ENCODE measurements at regions not wholly inside any gene's neighbourhood (a gene's known extent, or its start where the extent isn't known, plus 50 kb on each side); places are given as distances from the start of the nearest gene placed in this dataset.

DNA sequence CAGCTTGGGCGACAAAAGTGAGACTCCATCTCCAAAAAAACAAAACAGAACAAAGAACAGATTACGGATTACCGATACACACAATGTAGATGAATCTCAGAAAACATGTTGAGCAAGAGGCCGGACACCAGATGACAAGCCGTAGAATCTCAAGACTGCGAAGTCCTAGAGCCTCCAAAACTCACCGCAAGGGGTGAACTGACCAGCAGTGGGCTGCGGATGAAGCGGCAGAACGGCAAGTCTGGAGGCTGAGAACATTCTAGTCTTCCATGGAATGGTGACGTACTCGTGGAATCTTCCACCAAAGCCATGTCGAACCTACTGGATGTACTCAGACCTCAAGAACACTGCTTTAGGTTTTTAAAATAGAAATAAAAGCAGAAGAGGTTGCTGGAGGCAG, 198.8 kb downstream of the NDUFA10 start:
- H3K36me3 ChIP-seq (ENCODE audit: control insufficient read depth in 2 of 2, extremely low read depth in 1 of 2, insufficient read depth in 2 of 2, low read length in 2 of 2) = no peaks in the 10 kb centered on the region
- CTCF ChIA-PET = no interaction called here
- no peak overlapping the region for H3K4me3 ChIP-seq (replicated peaks in 1 of 3; ENCODE audit: insufficient read depth in 1 of 3, low read depth in 1 of 3, low read length in 3 of 3)
- intact Hi-C loops (cut with micrococcal nuclease) (no loop called here), dilution Hi-C loops (cut with MboI; ENCODE audit: extremely low pct_ligation_motif_present, low sequenced_read_pairs) (no loop called here)
- no peak overlapping the region for H3K27ac ChIP-seq (ENCODE audit: insufficient read depth, low read depth, low read length)
- no peak overlapping the region for H3K4me2 ChIP-seq (ENCODE audit: insufficient read depth, low read length)
- H3K9me3 ChIP-seq (replicated peaks; ENCODE audit: control insufficient read depth, insufficient read depth, low read length) = no peaks in the 10 kb centered on the region
- no peak overlapping the region for H2AFZ ChIP-seq (ENCODE audit: low read depth, low read length)
- no peaks in the 10 kb centered on the region for H3K27me3 ChIP-seq (ENCODE audit: control insufficient read depth in 2 of 2, insufficient read depth in 2 of 2, low read length in 2 of 2)
- FAIRE-seq (no peak), DNase-seq (ENCODE audit: low read depth, low spot score) (no peak)
- no peak overlapping the region for H3K9ac ChIP-seq (replicated peaks; ENCODE audit: extremely low read depth, insufficient read depth, low read length)
- peaks cover 7% of the 10 kb centered on the region for H3K4me1 ChIP-seq (ENCODE audit: control insufficient read depth, extremely low read depth, insufficient read depth, low read length)
- no TSS peak for BruUV-seq (replicated peaks)
- H3K79me2 ChIP-seq (ENCODE audit: control insufficient read depth, insufficient read depth, low read length) = no peaks in the 10 kb centered on the region
- H4K20me1 ChIP-seq (replicated peaks; ENCODE audit: control insufficient read depth, extremely low read depth, insufficient read depth, low read length) = no peaks in the 10 kb centered on the region
- TF ChIP-seq, protein P1, sequence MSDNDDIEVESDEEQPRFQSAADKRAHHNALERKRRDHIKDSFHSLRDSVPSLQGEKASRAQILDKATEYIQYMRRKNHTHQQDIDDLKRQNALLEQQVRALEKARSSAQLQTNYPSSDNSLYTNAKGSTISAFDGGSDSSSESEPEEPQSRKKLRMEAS (IDR thresholded peaks at IDR 0.05; ENCODE audit: insufficient read depth, insufficient read length) = no peak
- TF ChIP-seq MYC (IDR thresholded peaks at IDR 0.05; ENCODE audit: low read depth, low read length) (no peak), POLR2AphosphoS5 (IDR thresholded peaks at IDR 0.05; ENCODE audit: insufficient read depth, low read depth, low read length) (no peak), POLR2A (IDR thresholded peaks at IDR 0.05; ENCODE audit: low read depth, low read length) (no peak), GATA2 (IDR thresholded peaks at IDR 0.05; ENCODE audit: insufficient read depth, insufficient read length, low read depth, low read length) (no peak), FOS (IDR thresholded peaks at IDR 0.05; ENCODE audit: borderline replicate concordance, insufficient read depth, low read length) (no peak), EZH2 (IDR thresholded peaks at IDR 0.05; ENCODE audit: borderline replicate concordance, low read depth, low read length, severe bottlenecking) (no peak), JUN (IDR thresholded peaks at IDR 0.05; ENCODE audit: borderline replicate concordance, insufficient read depth, insufficient read length, low read depth) (no peak)
- TF ChIP-seq, protein P2, sequence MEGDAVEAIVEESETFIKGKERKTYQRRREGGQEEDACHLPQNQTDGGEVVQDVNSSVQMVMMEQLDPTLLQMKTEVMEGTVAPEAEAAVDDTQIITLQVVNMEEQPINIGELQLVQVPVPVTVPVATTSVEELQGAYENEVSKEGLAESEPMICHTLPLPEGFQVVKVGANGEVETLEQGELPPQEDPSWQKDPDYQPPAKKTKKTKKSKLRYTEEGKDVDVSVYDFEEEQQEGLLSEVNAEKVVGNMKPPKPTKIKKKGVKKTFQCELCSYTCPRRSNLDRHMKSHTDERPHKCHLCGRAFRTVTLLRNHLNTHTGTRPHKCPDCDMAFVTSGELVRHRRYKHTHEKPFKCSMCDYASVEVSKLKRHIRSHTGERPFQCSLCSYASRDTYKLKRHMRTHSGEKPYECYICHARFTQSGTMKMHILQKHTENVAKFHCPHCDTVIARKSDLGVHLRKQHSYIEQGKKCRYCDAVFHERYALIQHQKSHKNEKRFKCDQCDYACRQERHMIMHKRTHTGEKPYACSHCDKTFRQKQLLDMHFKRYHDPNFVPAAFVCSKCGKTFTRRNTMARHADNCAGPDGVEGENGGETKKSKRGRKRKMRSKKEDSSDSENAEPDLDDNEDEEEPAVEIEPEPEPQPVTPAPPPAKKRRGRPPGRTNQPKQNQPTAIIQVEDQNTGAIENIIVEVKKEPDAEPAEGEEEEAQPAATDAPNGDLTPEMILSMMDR (IDR thresholded peaks at IDR 0.05; ENCODE audit: extremely low read depth in 1 of 2, insufficient read depth in 1 of 2, low read depth in 1 of 2, low read length in 2 of 2) = no peak
- POLR2A ChIA-PET = no interaction called here
- H3K9me1 ChIP-seq (replicated peaks; ENCODE audit: control insufficient read depth, extremely low read depth, insufficient read depth, low read length) = no peaks in the 10 kb centered on the region
